ENCODE measurements at regions not wholly inside any gene's neighbourhood (a gene's known extent, or its start where the extent isn't known, plus 50 kb on each side); places are given as distances from the start of the nearest gene placed in this dataset.

GRCh38 chrX:4841216-4841745 lies 1127.8 kb upstream of the PRKX start:
- FAIRE-seq: no peak

GRCh38 chrX:4831574-4831973 lies 1118.1 kb upstream of the PRKX start:
- no peak for FAIRE-seq

- no peak for FAIRE-seq
Observed at GRCh38 chrX:4830880-4831557, 1117.6 kb upstream of the PRKX start.

- FAIRE-seq: no peak
Observed at GRCh38 chrX:4825550-4825949, 1112.1 kb upstream of the PRKX start.

GRCh38 chrX:4809571-4809970 lies 1096.1 kb upstream of the PRKX start:
- FAIRE-seq: no peak

DNA sequence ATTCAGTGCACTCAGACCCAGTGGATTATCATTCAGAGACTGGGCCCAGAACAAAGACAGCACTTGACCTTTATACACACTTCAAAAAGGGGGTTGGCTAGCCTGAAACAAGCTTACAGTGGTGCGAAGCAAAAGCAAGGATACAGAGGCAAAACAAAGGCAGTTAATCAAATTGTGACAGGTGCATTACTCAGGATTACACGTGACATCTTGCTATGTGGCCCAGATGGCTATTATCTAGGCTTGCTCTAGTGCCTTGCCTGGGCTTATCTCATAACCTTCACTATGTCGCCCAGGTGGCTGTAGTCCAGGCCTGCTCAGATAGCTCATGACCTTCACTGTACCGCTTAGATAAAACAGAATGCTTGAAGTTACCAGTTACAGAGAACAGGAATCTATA lies 1092.1 kb upstream of the PRKX start:
- no peak for FAIRE-seq

GRCh38 chrX:4800756-4801155 lies 1087.3 kb upstream of the PRKX start:
- no peak for FAIRE-seq

GRCh38 chrX:4787971-4788370 lies 1074.5 kb upstream of the PRKX start:
- no peak for FAIRE-seq

GRCh38 chrX:4764888-4765287 lies 1051.4 kb upstream of the PRKX start:
- no peak for FAIRE-seq

DNA sequence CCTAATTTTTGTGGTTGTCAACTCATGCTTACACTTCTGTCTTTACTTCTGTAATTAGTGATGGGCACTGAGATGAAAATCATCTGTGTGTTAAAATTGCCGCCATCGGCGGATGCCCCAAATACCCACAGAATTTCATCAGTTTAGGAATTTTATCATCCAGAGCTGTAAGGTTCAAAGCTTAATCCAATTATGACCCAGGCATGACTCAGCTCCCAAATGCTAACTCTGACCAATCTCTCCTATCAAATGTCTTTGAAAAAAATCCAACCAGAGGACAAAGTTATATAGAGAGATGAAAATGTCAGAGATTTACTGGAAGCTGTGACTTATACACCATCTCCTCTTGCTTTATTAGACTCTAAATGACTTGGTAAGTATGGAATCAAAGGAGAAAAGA lies 1048.7 kb upstream of the PRKX start:
- no peak for FAIRE-seq

GRCh38 chrX:4754878-4755604 lies 1041.6 kb upstream of the PRKX start:
- no peak for FAIRE-seq

- no peak for FAIRE-seq
Observed at GRCh38 chrX:4741024-4741423, 1027.6 kb upstream of the PRKX start.

DNA sequence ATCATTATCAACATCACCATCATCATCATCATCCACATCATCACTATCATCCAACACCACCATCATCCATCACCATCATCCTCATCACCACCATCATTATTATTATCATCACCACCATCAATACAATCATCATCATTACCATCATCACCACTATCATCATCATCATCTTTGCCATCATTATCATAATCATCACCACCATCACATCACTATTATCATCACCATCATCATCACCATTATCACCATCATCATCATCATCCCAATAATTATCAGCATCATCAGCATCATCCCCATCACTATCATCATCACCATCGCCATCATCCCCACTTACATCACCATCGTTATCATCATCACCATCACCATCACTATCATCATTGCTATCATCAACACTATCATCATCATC lies 1021.9 kb upstream of the PRKX start:
- no peak for FAIRE-seq

GRCh38 chrX:4710618-4711433 lies 997.4 kb upstream of the PRKX start:
- FAIRE-seq: no peak

GRCh38 chrX:4708970-4709760 lies 995.7 kb upstream of the PRKX start:
- no peak for FAIRE-seq

GRCh38 chrX:4706961-4707360 lies 993.5 kb upstream of the PRKX start:
- no peak for FAIRE-seq

DNA sequence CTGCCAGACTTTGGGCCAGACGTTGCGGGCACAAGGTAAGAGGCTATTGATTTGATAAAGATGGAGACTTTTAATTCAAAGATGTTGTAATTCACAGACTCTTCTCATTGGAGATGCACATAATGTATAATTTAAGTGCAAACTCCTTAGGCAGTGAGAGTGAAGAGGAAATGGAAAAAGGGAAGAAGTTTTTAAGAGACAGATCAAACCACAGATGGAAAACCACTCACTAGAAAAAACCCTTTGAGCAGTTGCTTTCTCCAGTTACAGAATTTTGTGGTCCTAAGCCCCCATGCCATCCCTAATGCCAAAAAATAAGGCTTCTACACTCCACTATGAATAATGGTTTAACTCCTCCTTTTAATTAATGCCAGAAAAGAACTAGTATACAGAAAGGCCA lies 977.1 kb upstream of the PRKX start:
- FAIRE-seq: no peak

DNA sequence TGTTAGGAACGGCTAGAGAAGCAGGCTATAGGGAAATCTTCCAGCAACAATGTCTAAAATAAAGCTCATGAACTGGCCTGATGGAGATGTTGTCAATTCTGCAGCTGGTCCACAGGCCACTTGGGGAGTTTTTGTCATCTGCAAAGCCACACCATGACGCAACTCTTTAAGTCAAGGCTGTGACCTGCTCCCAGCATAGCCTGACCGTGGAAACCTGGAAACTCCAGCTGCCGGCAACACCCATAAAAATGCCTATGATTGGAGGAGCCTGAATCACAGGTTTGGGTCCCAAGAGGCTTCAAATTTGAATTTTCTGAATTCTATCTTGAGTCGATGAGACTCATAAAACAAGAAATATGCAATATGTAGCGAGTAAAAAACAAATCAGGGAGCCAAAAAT lies 969.2 kb upstream of the PRKX start:
- FAIRE-seq: no peak

- FAIRE-seq: no peak
Observed at GRCh38 chrX:4675686-4676300, 962.3 kb upstream of the PRKX start.

- FAIRE-seq: no peak
Observed at GRCh38 chrX:4674028-4674782, 960.8 kb upstream of the PRKX start.

GRCh38 chrX:4671344-4671743 lies 957.9 kb upstream of the PRKX start:
- no peak for FAIRE-seq
